NCI-H1436 treated with DMSO at 0.1 percent for 48 hours (cell line): ENCODE measurements at regions not wholly inside any gene's neighbourhood (a gene's known extent, or its start where the extent isn't known, plus 50 kb on each side); places are given as distances from the start of the nearest gene placed in this dataset.

Source experiments
- DNase-seq: peaks from one replicate; lab custom pipeline; 2025; lab: John Stamatoyannopoulos, UW

- DNase-seq, result no peak
These were observed 402.2 kb downstream of the PRDM2 start for GRCh38 chr1:14102180-14102579.

- no peak for DNase-seq
These were observed 404.0 kb downstream of the PRDM2 start for GRCh38 chr1:14103878-14104430.

- DNase-seq, result no peak
These were observed 406.1 kb downstream of the PRDM2 start for GRCh38 chr1:14106126-14106525.

GRCh38 chr1:14106679-14107313 is 406.8 kb downstream of the PRDM2 start:
- DNase-seq, result no peak

DNA sequence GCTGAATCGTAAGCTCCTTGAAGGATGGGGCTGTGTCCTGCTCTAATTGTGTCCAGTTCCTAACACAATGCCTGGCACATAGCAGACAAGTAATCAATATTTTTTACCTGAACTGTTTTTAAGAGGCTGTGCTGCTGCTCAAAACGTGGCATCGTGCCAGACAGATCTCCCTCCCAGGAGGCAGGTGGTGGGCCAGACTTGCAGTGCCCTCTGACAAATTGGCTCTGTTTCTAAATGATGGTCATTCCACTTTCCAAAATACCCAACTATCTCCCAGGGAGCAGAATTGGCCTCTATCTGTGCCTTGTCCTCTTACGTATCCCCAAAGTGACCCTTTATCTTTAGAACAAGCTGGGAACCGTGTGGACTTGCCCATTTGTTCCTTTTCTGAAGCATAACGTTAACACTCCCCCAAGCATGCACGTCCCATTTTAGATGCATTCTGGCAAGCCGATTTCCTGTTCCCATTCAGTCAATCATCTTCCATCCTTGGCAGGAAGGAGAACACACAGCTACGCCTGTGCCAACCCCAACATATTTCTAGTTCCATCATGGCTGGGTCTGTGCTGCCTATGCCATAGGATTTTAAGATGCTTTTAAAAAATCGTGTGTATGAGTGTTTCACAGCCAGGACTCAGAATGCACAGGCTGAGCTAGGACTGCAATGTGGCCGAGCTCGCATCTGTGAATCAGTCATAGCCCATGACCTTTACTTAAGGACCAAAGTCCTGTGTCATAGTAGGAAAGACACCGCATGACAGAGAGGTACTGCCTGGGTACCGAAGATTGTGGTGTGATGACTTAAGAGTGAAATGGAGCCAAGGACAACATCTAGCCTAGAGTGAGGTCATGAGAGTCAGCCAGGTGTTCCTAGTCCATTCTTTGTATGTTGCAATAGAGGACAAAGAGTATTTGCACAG is 408.6 kb downstream of the PRDM2 start:
- no peak for DNase-seq

GRCh38 chr1:14109276-14109635 is 409.3 kb downstream of the PRDM2 start:
- no peak for DNase-seq

GRCh38 chr1:14110040-14110439 is 410.1 kb downstream of the PRDM2 start:
- no peak for DNase-seq

GRCh38 chr1:14111121-14111520 is 411.1 kb downstream of the PRDM2 start:
- DNase-seq, result no peak

DNA sequence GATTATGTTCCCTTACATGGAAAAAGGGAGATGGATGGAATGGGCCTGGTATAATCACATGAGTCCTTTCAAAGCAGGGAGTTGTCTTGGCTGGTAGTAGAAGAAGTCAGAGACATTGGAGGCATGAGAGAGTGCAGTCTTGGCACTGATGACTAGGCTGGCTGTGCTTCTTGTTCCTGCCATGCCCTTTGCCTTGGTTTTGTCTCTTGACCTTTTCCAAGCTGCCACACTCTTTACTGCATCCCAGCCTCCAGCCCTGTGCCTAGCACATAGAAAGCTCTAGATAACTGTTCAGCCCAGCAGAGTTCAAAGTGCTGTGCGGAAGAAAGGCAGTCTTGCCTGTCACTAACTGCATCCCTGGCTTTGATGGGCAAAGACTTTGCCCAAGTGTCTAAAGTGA is 412.6 kb downstream of the PRDM2 start:
- no peak for DNase-seq

- no peak for DNase-seq
These were observed 413.3 kb downstream of the PRDM2 start for GRCh38 chr1:14113271-14113670.

DNA sequence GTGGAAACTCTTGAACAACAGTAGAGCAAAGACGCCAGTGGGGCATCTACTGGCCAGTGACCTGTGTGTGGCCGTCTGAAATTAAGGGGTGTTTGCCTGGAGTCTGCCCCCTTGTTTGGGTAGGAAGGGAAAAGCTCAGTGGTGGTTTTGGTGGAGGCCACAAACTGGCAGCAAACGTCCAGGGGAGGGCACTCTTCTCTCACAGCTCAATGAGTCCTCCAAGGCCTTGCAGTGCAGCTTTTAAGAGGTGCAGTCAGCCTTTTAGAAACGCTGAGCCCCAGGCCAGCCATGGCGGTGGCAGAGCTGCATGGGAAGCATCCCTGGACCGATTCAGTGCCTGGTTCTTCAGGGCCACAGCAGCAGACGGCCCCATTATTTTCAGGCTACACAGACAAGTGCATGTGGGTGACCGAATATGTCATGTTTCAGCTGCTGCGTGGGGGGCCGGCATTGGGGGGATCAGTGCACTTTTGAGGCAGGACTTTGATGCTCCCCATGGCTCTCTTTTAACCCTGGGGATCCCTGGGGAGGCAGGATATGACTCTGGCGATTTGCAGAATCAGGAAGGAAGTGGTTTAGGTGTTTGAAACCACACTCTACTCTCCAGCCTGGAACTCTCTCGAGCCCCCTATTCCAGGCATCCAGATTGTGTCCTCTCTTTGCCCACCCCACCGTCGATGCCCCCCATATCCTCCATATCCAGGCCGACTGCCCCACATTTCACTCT is 414.0 kb downstream of the PRDM2 start:
- DNase-seq, result peak; percentile 19

GRCh38 chr1:14115976-14116375 is 416.0 kb downstream of the PRDM2 start:
- no peak for DNase-seq

DNA sequence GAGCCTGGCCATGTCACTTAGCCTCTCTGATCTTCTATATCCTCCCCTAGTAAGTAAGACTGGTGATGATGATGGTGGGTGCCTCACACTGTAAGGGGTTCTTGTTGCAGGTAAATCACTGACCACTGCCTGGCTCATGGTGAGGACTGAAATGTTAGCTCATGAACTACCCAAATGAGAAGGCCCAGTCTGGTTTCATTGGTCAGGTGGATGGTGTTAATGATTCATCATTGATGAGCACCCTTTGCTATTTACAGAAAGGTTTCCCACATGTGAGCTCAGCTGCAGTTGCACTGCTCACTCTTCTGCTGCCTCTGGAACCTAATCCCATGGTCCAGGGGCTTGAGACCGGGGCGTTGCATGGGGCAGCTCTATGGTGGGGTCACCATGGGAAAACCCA is 417.7 kb downstream of the PRDM2 start:
- no peak for DNase-seq

DNA sequence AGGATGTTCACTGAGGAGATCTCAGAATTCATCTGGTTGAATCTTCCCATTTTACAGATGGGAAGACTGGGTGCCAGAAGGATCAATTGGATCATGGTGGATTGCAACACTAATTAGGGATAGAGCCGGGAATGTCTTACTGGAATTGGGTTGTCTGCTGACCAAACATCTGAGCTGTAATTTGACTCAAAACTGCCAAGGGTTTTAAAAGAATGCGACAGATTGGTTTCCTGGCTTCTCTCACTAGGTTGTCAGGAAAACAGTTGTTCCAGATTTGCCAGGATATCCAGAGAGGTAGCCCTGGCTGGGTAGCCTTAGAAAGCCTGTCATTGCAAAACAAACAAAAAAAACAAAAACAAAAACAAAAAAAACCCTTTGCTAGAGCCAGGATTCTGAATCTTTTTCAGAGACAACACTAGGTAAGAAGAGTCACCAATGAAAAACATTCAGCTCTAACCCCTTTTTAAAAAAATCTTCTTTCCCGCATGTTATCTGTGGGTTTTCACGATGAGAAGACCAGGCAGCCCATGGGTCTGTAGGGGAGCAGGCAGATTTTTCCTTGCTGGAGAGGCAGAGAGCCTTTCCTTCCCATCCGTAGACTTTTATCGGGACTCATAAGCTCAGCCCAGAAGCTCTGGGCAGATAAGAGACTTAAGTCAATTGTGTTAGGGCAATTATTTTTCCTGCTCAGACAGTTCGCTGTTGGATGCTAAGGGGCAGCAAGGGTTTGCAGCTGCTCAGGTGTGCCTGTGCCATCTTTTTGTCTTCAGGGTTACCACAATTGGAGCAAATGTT is 418.9 kb downstream of the PRDM2 start:
- DNase-seq, result no peak

DNA sequence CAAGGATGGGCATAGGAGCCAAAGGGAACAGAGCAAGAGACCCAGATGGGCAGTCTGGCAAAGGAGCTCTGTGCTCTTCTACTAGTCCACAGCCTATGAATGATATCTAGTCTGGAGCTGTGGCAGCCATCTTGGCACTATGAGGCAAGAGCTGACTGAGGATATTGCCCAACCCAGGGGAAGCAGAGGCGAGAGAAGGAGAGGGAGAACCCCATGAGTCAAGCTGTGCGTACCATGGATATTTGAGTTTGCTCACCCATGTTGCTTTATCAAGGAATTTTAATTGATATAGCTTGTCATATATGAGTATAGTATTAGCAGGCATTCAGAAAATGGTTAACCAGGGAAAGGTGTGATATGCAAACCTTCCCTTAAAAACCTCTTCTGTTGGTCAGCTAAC is 420.9 kb downstream of the PRDM2 start:
- DNase-seq, result no peak

- DNase-seq, result no peak
These were observed 428.1 kb downstream of the PRDM2 start for GRCh38 chr1:14128096-14128495.

DNA sequence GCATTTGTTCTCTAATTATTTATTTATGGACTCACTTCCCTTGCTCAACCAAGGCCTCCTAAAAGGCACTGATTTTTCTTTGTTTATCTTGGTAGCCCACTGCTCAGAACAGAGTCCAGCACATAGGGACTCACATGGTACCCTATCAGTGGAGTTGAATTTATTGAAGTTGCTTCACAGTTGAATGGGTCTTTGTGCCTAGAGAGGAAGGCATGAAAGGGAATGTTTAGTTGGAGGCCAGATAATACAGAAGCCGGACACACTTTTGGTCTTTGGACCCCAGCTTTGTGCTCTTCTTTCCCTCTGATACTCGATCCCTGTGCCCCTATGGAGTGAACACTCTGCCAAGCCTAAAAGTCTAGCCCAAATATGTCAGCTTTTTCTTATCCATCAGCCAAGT is 429.0 kb downstream of the PRDM2 start:
- DNase-seq, result no peak

- DNase-seq, result no peak
These were observed 435.1 kb downstream of the PRDM2 start for GRCh38 chr1:14135070-14135469.

DNA sequence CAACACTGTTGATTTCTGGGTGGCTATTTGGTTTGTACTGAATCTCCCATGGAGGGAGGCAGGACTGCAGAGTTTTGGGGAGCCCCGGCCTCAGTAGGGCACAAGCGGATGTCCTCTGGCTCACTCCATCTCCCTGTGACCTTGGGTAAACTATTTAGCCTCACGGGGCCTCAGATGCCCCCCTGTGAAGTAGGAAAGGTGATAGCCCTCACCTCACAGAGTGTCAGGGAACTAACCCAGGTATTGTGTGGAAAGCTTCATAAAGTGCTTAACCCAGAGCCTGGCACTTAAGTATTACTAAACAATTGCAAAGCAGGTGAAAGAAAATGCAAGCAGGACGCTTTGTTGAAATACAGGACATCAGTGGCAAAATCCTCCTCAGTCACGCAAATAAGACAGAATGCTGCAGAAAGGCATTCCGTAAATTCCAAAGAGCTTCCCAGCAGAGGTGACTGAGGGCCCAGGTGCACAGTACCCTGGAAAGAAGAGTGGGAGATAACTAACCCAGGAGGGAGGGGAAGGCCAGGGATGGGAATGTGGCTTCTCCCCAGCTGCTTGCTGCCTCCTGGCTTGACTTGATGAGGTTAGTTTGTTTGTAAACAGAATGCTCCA is 436.3 kb downstream of the PRDM2 start:
- DNase-seq, result no peak

DNA sequence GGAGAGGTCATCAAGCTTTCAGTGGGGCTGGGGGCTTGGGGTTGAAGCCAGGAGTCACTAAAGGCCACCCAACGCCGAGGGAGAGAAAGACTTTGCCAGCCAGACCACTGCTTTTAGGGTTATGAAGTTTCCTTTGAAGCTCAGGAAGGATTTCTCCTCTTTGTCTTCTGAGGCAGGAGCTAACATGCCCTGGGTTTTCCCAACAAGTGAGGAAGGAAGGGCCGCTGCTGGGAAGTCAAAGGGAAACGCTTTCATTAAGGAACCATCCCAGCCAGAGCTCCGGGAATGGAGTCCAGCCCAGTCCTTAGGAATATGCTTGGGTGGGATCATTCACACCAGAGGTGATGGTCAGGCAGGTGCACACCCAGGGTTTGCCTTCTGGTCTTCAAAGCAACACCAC is 436.9 kb downstream of the PRDM2 start:
- DNase-seq, result no peak

GRCh38 chr1:14137411-14138134 is 437.6 kb downstream of the PRDM2 start:
- no peak for DNase-seq
